ENCODE measurements at regions not wholly inside any gene's neighbourhood (a gene's known extent, or its start where the extent isn't known, plus 50 kb on each side); places are given as distances from the start of the nearest gene placed in this dataset.

- ATAC-seq = no peak
Observed at GRCh38 chr6:40717411-40718057, 130.4 kb upstream of the LRFN2 start.

- ATAC-seq = no peak
Observed at GRCh38 chr6:40715570-40716403, 128.6 kb upstream of the LRFN2 start.

- ATAC-seq = no peak
Observed at GRCh38 chr6:40714576-40715564, 127.7 kb upstream of the LRFN2 start.

GRCh38 chr6:40714143-40714542 lies 127.0 kb upstream of the LRFN2 start:
- ATAC-seq = no peak

GRCh38 chr6:40713002-40713719 lies 126.0 kb upstream of the LRFN2 start:
- ATAC-seq = no peak

GRCh38 chr6:40710626-40711330 lies 123.6 kb upstream of the LRFN2 start:
- no peak for ATAC-seq

- ATAC-seq = no peak
Observed at GRCh38 chr6:40708049-40708448, 120.9 kb upstream of the LRFN2 start.

GRCh38 chr6:40706178-40706577 lies 119.0 kb upstream of the LRFN2 start:
- no peak for ATAC-seq

GRCh38 chr6:40705354-40705753 lies 118.2 kb upstream of the LRFN2 start:
- no peak for ATAC-seq

- ATAC-seq = no peak
Observed at GRCh38 chr6:40701352-40702007, 114.3 kb upstream of the LRFN2 start.

- no peak for ATAC-seq
Observed at GRCh38 chr6:40700006-40700580, 112.9 kb upstream of the LRFN2 start.

- ATAC-seq = no peak
Observed at GRCh38 chr6:40695750-40696415, 108.7 kb upstream of the LRFN2 start.

- no peak for ATAC-seq
Observed at GRCh38 chr6:40695114-40695513, 108.0 kb upstream of the LRFN2 start.

GRCh38 chr6:40693768-40694167 lies 106.6 kb upstream of the LRFN2 start:
- ATAC-seq = no peak

- ATAC-seq = no peak
Observed at GRCh38 chr6:40692337-40692736, 105.2 kb upstream of the LRFN2 start.

- no peak for ATAC-seq
Observed at GRCh38 chr6:40689185-40689584, 102.0 kb upstream of the LRFN2 start.

- ATAC-seq = no peak
Observed at GRCh38 chr6:40688214-40688761, 101.1 kb upstream of the LRFN2 start.

GRCh38 chr6:40685862-40686261 lies 98.7 kb upstream of the LRFN2 start:
- ATAC-seq = no peak

GRCh38 chr6:40681622-40682021 lies 94.5 kb upstream of the LRFN2 start:
- no peak for ATAC-seq

- no peak for ATAC-seq
Observed at GRCh38 chr6:40678941-40679340, 91.8 kb upstream of the LRFN2 start.
